ENCODE measurements at regions not wholly inside any gene's neighbourhood (a gene's known extent, or its start where the extent isn't known, plus 50 kb on each side); places are given as distances from the start of the nearest gene placed in this dataset.
"Not testable (repeated sequence)": the region's sequence is repeated elsewhere in the genome, so short reads cannot be mapped to it uniquely, and the experiment has no call there.

GRCh38 chr7:113292105-113292504, 173.8 kb upstream of the SMIM30 start:
- DNase-seq, result no peak

DNA sequence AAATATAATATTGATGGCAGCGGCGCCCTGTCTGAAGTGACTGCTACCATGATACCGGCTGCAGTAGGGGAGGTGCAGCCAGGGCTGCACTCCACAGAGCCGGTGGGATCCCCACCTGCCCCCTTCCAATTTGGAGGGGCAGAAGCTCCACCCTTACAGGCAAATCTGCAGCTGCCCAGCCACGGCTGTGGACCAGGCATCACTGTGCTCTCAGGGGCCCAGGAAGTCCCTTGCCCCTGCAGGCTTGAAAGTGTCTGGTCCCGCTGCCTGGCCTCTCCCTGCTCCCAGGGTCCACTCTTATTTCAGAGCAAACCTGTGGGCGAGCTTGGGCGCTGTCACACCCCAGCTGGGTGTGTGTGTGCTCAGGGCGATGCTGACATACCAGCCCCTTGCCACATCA, 172.7 kb upstream of the SMIM30 start:
- DNase-seq, result no peak

DNA sequence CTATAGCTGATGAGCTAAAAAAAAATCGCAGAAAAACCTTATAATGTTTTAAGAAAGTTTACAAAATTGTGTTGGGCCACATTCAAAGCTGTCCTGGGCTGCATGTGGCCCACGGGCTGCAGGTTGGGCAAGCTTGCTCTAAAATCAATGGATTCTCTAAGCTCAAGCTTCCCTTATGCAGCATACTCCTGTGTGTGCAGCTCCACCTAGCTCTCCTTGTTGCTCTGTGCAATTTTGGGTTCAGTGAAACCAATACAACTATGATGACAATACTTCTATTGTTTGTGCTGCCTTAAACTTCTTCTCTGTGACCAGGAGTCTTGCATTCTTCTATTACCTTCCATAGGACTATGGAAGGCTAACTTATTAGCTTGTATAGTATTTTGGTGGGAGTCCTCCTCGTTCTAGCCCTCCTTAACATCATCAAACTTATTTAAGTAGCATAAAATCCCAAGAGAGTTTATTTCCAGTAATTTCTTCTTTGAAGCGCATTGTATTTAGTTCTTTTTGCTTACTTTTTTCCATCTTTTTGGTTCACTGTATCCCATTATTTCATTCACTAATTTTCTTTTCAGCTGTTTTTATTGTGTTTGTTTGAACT, 170.9 kb upstream of the SMIM30 start:
- no peak for DNase-seq

DNA sequence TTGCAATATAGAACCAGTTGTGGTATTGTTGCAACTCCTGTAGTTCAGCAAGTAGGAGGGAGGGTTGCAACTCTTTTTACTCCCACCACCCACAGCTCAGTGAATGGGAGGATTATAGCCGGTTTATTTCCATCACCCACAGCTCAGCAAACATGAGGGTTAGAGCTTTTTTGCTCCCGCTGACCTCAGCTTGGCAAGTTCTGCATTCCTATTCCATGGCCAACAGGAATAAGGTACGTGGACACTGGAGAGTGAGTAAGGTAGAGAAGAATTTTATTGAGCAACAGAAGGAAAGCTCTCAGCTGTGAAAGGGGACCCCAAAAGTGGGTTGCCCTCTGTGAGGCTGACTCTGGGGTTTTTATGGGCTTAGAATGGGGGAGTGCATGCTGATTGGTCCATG, 167.1 kb upstream of the SMIM30 start:
- DNase-seq, result no peak

DNA sequence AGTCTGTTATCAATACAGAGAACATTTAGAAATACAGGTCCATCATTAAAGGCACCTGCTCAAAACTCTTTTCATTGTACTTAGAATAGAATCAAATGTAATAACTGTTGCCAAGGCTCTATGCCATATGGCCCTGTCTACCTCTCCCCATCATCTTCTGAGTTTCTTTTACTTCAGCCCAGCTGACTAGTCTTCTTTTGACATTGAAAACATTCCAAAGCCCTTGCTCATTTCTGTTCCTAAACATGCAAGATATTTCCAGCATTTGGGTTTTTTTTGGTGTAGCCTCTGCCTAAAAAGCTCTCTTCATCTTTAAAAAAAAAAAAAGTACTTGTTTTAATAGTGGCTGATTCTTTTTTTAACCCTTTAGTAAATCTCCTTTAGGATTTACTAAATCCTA, 165.5 kb upstream of the SMIM30 start:
- no peak for DNase-seq

DNA sequence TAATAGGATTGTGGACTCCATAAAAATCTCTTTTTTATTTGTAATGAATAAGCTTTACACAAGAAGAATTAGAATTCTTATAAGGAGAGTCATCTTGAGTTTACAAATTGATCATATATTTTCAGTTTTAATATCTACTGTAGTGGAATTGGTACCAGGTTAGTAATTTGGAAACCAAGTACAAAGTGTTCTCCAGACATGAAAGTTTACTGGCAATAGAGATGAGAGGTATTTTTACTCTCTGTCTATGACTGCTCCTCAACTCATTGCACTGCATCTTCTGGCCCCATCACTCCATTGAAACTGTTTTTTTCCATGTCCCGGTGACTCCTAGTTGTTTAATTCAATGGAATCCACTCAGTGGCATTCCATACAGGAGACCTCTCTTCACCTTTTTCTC, 164.5 kb upstream of the SMIM30 start:
- DNase-seq, result no peak

DNA sequence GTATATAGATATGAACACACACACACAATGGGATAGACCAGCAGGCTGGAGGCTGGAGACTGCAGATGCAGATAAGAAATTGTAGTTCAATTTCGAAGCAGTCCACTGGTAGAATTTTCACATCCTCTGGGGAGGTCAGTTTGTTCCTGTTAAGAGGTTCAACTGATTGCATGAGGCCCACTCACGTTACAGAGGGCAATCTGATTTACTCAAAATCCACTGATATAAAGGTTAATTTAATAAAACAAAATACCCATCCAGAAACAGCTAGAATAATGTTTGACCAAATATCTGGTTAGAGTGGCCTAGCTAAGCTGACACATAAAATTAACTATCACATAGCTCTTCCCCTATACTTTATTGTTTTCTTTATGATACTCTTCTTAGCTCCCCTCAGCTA, 162.9 kb upstream of the SMIM30 start:
- DNase-seq, result no peak

GRCh38 chr7:113279256-113279655, 160.9 kb upstream of the SMIM30 start:
- no peak for DNase-seq

- DNase-seq, result no peak
These were observed 152.4 kb upstream of the SMIM30 start for GRCh38 chr7:113270790-113271189.

- not testable (repeated sequence) for DNase-seq
These were observed 151.2 kb upstream of the SMIM30 start for GRCh38 chr7:113269592-113269991.

GRCh38 chr7:113268757-113269156, 150.4 kb upstream of the SMIM30 start:
- no peak for DNase-seq

- no peak for DNase-seq
These were observed 149.5 kb upstream of the SMIM30 start for GRCh38 chr7:113267885-113268284.

DNA sequence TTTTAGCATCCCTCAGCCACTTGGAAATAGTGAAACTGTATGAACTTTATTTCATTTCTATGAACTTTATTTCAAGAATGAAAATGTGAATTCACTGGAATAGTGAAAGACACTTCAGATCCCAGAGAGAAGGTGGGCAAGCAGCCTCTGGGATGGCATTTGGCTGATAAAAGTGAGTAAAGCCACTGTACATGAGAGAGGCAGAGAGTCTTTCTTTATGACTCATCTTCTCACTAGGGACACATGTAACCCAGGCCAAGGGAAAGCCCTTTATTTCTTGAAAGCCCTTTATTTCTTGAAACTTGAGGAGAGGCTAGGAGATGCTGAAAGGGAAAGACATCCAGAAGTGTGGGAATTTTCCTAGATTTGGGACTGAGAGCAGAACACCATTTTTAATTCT, 148.9 kb upstream of the SMIM30 start:
- DNase-seq, result no peak

DNA sequence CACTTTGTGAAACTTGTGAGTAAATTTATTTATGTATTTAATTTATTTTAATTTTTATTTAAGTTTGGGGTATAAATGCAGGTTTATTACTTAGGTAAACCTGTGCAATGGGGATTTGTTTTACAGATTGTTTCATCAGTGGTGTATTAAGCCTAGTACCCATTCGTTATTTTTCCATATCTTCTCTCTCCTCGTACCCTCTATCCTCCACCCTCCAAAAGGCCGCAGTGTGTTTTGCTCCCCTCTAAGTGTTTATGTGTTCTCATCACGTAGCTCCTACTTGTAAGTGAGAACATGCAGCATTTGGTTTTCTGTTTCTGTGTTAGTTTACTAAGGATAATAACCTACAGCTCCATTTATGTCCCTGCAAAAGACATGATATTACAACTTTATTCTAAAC, 145.4 kb upstream of the SMIM30 start:
- DNase-seq, result no peak

DNA sequence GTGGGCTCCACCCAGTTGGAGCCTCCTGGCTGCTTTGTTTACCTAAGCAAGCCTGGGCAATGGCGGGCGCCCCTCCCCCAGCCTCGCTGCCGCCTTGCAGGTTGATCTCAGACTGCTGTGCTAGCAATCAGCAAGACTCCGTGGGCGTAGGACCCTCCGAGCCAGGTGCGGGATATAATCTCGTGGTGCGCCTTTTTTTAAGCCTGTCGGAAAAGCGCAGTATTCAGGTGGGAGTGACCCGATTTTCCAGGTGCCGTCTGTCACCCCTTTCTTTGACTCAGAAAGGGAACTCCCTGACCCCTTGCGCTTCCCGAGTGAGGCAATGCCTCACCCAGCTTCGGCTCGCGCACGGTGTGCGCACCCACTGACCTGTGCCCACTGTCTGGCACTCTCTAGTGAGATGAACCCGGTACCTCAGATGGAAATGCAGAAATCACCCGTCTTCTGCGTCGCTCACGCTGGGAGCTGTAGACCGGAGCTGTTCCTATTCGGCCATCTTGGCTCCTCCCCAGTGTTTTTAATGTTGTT, 144.9 kb upstream of the SMIM30 start:
- not testable (repeated sequence) for DNase-seq

- DNase-seq, result no peak
These were observed 138.7 kb upstream of the SMIM30 start for GRCh38 chr7:113256883-113257531.

DNA sequence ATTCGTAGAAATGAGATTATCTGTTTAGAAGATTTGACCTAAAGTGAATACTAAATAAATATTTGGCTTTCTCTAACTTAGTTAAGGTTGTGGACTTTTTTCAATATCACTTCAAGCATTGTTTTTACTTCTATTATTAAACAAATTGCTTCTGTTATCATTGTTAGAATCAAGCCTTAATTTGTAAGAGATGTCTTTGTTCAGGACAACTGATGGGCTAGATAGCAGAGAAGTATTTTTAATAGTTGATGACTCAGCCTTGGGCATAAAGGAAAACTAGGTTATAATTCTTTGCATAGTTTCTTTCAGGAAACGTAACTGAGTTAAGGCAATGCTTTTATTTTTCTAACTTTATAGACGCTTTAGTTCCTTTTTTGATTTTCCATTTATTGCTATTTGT, 128.8 kb upstream of the SMIM30 start:
- no peak for DNase-seq

GRCh38 chr7:113246738-113247137, 128.4 kb upstream of the SMIM30 start:
- no peak for DNase-seq

DNA sequence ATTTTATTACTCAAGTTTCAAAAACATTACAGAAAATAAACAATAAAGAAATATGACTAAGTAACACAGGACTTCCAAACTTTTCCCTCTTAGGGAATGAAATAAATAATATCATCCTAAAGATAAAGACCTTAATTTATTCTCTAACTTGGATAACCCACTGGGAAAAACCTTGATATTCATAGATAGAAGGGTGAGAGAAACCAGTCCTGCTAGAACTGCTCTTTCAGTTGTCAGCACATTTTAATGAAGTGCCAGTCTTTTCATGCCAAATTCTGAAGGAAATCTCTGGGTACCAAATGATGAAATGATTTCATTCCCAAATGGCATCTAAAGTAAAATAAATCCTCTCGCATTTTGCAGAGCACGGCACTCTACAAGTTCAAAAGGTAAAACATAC, 114.5 kb upstream of the SMIM30 start:
- no peak for DNase-seq

DNA sequence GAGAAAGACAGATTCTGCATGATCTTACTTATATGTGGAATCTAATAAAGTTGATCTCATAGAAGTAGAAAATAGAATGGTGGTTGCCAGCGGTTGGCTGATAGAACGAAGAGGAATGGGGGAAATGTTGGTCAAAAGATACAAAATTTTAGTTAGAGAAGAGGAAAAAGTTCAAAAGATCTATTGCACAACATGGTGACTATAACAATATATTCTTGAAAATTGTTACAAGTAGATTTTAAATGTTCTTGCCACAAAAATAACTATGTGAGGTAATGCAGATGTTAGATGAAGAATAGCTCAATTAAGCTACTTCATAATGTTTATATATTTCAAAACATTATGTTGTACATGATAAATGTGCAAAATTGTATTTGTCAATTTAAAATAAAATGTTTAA, 112.3 kb upstream of the SMIM30 start:
- DNase-seq, result no peak

GRCh38 chr7:113217314-113217713, 99.0 kb upstream of the SMIM30 start:
- DNase-seq, result no peak

DNA sequence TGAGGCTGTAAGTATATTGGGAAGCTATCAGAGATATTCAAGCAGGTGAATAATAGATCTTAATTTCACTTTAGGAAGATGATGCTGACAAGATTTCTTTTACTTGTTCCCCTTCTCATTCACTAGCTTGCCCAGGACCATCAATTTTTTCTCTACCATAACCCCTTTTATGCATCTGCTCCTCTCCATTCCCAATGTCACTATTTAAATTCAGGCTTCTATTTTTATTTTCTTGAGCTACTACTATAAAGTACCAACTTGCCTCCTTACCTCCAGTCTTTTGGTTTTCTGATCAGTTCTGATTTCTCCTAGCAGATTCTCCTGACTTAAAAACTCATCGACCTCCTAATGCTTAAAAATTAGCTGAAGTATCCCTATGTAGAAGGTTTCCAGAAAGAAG, 97.7 kb upstream of the SMIM30 start:
- no peak for DNase-seq

DNA sequence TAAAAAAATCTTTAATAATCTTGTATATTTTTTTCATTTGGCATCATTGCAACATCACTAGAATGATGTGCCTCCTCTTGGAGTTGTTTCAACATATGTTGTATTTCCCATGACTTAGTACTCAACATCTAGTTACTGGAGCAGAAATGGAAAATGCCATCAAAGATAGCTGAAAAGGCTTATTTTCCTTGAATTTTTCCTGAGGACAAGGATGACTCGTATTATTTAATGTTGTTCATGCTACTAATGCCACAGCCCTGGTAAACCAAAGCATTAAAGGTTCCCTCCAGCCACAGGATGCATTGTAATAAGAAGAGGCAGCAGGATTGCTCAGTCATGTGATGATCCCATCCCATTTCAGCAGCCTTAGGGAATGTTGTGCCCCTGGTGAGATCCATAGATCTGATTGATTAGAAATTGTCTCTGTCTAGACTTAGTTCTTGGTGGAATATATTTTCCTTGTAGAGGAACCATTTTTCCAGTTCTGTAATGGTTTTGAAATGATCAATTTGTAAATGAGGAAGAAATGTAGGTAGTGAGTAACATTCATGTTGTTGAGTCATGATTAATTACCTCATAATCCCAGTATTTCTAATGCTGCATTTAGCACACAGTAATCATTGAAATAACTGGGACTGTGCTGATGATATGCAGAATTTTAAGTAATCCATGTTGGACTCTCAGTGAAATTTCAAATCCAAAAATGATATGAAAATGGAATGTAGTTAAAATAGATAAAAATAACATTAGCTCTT, 91.3 kb upstream of the SMIM30 start:
- DNase-seq, result no peak

- no peak for DNase-seq
These were observed 89.6 kb upstream of the SMIM30 start for GRCh38 chr7:113207931-113208330.
